GM20000 (cell line): ENCODE measurements at regions not wholly inside any gene's neighbourhood (a gene's known extent, or its start where the extent isn't known, plus 50 kb on each side); places are given as distances from the start of the nearest gene placed in this dataset.

Experiments
- DNase-seq: peaks from one replicate; pipeline ENCODE4 v3.0.0; 2012; ENCODE audit warnings: low spot score
- CTCF ChIP-seq: IDR thresholded peaks from 2 replicates; pipeline ENCODE4 v1.5.1; 2012; ENCODE audit warnings: mild to moderate bottlenecking, control low read depth; ENCODE audit errors: extremely low read depth, missing control alignments

DNA sequence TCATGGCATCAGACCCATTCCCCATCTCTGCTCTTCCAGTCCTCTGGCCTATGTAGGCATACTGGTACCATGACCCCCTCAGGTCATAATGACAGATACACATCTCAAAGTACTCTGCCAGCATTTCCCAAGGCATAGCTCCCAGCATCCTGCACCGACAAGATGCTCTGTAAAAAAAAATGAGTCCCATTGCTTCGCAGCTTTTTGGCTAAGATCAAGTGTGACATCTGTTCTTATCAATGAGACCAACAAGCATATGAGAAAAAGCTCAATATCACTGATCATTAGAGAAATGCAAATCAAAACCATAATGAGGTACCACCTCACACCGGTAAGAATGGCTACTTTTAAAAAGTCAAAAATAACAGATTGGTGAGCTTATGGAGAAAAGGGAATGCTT is 463.9 kb upstream of the PROK2 start:
- DNase-seq: no peak
- TF ChIP-seq CTCF: no peak

DNA sequence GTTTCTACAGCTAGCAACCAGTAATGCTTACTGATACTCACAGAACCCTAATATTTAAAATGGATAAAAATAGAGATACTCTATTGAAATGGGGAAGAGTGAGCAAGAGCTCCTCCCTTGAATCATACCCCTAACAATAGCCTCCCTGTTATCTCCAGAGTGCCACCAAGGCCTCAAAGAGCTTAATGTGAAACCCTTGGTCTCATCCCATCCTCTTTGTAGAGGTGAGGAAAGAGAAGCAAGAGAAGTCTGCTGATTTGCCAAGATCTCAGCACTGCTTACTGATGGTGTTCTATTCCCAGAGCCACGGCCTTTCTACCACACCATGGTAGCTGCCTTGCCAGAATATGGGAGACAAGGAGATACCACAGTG is 463.4 kb upstream of the PROK2 start:
- TF ChIP-seq CTCF: no peak
- no peak for DNase-seq

DNA sequence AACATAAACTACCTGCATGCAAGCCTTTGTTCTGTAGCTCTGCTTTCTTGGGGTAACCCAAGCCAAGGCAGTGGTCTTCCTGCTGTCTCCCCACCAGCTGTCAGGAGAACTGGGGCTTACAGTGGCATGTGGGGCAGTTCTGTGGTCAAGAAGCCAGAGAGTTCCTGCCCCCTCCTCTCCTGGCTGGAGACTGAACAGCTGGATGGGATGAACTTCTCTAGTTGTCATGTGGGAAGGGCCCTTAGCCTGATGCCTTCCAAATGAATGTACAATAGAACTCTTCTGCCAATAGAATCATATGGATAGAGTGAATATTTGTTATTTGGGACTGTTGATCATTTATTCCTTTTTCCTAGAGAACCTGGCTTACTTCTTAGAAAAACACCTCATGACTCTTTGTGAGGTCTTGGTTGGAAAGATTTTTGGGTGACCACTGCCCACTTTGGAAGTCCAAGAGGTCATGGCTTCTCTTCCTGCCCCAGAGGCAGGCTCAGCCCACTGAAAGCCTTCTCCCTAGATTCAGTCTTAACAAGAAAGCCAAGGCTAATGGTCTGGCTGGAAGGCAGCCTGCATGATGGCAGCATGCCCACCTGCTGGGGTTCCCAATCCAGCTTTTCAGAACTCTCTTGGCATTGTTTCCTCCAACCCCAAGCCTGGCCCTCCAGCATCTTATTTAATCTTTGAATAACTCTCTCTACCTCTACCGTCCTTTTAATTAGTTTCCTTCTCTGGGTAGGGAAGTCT is 462.9 kb upstream of the PROK2 start:
- no peak for TF ChIP-seq CTCF

GRCh38 chr3:72247126-72247525 is 462.2 kb upstream of the PROK2 start:
- no peak for TF ChIP-seq CTCF
- no peak for DNase-seq

More for the DNA sequence above, 462.9 kb upstream of the PROK2 start:
- DNase-seq: no peak

DNA sequence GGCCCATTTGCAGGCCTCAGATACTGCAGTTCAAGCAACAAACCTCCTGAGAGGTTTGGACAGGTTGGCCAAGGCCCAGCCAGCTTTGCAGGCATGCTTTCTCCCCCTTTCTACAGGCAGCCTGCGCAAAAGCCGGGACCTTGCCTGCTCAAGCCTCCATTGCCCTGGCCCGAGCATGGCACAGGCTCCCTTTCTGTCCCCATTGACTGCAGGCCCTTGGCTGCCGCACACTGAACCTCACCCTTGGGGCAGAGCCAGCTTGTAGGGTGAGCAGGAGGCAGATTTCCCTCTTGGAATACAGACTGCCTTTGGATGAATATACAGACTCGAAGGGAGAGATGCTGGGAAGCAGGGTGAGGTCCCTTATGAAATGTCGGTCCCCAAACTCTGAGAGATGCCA is 461.7 kb upstream of the PROK2 start:
- no peak for DNase-seq
- TF ChIP-seq CTCF: no peak

DNA sequence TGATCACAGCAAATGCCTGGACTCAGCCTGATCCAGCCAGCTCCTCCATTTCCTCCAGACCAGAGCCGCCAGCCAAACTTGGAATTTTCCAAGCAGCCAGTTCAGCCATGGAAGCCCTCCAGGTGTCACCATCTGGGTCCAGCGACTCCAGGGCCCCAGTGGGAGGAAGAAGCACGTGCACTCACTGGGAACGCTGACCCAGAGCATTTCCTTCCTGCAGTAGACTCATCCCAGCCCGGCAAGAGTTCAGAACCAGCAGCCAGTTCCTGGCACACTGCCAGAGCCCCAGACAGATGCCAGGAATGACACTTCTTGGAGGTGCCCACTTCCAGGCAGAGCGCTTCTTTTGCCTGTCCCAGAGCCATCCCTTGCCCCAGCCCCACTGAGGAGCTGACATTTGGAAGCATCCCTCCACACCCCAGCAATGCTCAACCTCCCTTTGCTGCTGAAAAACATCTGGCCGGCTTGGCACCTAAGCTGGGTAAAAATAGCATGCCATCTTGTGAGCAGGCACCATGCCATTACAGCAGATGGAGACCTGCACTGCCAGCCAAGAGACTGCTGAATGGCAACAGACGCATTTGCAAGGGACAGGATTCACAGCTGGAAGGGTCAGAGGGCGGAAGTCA is 460.3 kb upstream of the PROK2 start:
- DNase-seq: no peak
- no peak for TF ChIP-seq CTCF

DNA sequence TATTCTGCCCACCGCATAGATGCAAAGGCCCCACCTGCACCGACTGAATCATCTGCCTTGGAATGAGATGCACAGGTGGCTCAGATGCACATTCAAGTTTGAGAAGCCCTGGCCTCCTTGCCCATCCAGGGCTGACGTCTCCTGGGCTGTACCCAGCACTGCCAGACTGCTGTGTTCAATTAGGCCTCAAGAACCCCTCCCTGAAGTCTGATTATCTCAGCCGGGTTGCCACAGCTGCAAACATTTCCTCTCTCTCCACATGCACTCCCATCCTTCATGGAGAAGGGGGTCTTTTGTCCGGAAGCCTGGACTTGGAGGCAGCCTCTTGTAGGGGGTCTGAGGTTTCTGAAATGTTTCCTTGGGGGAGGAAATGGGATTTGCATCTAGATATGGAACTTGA is 459.4 kb upstream of the PROK2 start:
- no peak for TF ChIP-seq CTCF
- no peak for DNase-seq
